Colonic mucosa (tissue), 4 donors: ENCODE measurements at regions not wholly inside any gene's neighbourhood (a gene's known extent, or its start where the extent isn't known, plus 50 kb on each side); places are given as distances from the start of the nearest gene placed in this dataset.

ENCODE experiments used
- DNase-seq: peaks from one replicate; pipeline ENCODE4 v3.0.0-alpha.2; 2020
- H3K27ac ChIP-seq: fragments of 200-600 bp; one replicate; pipeline ENCODE4 v1.8.0; 2021
- H3K27me3 ChIP-seq: fragments of 200-600 bp; one replicate; pipeline ENCODE4 v1.8.0; 2021
- H3K36me3 ChIP-seq: fragments of 200-600 bp; one replicate; pipeline ENCODE4 v1.8.0; 2021
- H3K4me1 ChIP-seq: fragments of 200-600 bp; one replicate; pipeline ENCODE4 v1.8.0; 2021; ENCODE audit warnings: mild to moderate bottlenecking
- H3K4me3 ChIP-seq: fragments of 200-600 bp; one replicate; pipeline ENCODE4 v1.8.0; 2021
- H3K9ac ChIP-seq, 2 donors: one replicate each; pipeline ENCODE4 v1.7.0; 2013; ENCODE audit warnings: control low read depth in 2 of 2, low read depth in 2 of 2, low read length in 2 of 2
- H3K9me3 ChIP-seq: fragments of 200-600 bp; one replicate; pipeline ENCODE4 v1.8.0; 2021
- CTCF ChIP-seq: fragments of 200-600 bp; IDR thresholded peaks from one replicate; pipeline ENCODE4 v1.8.0; 2022; ENCODE audit warnings: antibody characterized with exemption, mild to moderate bottlenecking
- intact Hi-C: fragments of 100-400 bp; cut with DNase I; formaldehyde crosslinking; loops from one replicate; pipeline ENCODE4 v1.14.1; 2022
- donor health status: healthy.
- donor health status: DM: no; HTN: no; CAD: no.
- donor health status: DM: no; HTN: no; CAD: no.

DNA sequence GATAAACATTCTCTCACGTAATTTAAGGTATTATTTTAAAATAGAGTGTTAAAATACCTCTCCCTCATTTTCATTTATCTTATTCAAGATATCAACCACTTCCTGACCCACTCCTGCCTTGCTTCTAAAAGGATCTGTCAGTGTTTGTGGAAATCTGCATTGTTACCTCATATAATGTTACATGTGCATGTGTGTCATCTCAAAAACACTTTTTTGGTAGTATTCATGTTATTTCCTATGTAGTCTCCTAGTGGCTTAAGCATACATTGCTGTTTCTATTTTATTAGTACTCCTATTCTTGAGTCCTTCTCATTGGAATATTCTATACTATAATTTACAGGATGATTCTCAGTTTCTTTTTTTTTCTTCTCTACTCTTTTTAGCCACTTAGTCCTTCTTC, 1360.7 kb upstream of the CELF2 start:
- H3K36me3 ChIP-seq, result no peaks in the 10 kb centered on the region
- intact Hi-C loops, result no loop called here
- no peak overlapping the region for H3K4me3 ChIP-seq
- DNase-seq, result no peak
- no peaks in the 10 kb centered on the region for H3K4me1 ChIP-seq
- no peaks in the 10 kb centered on the region for H3K9me3 ChIP-seq
- no peaks in the 10 kb centered on the region for H3K27me3 ChIP-seq
- H3K27ac ChIP-seq, result no peak overlapping the region
- no peak for TF ChIP-seq CTCF
- no peak overlapping the region for H3K9ac ChIP-seq

- no peaks in the 10 kb centered on the region for H3K36me3 ChIP-seq
- H3K9ac ChIP-seq, result no peak overlapping the region
- H3K27me3 ChIP-seq, result no peaks in the 10 kb centered on the region
- no peak for DNase-seq
- H3K27ac ChIP-seq, result no peak overlapping the region
- no peaks in the 10 kb centered on the region for H3K4me1 ChIP-seq
- intact Hi-C loops, result no loop called here
- no peaks in the 10 kb centered on the region for H3K9me3 ChIP-seq
- TF ChIP-seq CTCF, result no peak
- H3K4me3 ChIP-seq, result no peak overlapping the region
Observed at GRCh38 chr10:9657530-9657929, 1360.1 kb upstream of the CELF2 start.

DNA sequence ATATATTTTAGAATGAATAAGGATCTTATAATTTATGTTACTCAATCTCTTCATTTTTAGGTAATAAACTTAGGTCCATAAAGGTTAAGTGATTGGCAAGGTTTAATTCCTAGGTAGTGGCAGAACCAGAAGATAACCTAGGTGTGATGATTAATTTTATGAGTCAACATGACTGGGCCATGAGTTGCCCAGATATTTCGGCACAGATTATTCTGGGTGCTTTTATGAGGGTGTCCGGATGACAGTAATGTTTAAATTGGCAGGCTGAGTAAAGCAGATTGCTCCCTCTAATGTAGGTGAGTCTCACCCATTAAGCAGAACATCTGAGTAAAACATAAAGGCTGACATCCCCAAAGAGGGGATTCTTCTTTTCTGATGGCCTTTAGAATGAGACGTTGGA, 1349.3 kb upstream of the CELF2 start:
- no peak overlapping the region for H3K27ac ChIP-seq
- H3K27me3 ChIP-seq, result no peaks in the 10 kb centered on the region
- H3K9me3 ChIP-seq, result no peaks in the 10 kb centered on the region
- intact Hi-C loops, result no loop called here
- no peak for TF ChIP-seq CTCF
- no peak overlapping the region for H3K9ac ChIP-seq
- H3K4me3 ChIP-seq, result no peak overlapping the region
- no peak for DNase-seq
- no peaks in the 10 kb centered on the region for H3K36me3 ChIP-seq
- no peaks in the 10 kb centered on the region for H3K4me1 ChIP-seq

GRCh38 chr10:9670911-9671310, 1346.8 kb upstream of the CELF2 start:
- intact Hi-C loops, result no loop called here
- no peak overlapping the region for H3K4me3 ChIP-seq
- no peak for TF ChIP-seq CTCF
- H3K27me3 ChIP-seq, result no peaks in the 10 kb centered on the region
- no peaks in the 10 kb centered on the region for H3K36me3 ChIP-seq
- H3K27ac ChIP-seq, result no peak overlapping the region
- H3K9ac ChIP-seq, result no peak overlapping the region
- no peak for DNase-seq
- no peaks in the 10 kb centered on the region for H3K9me3 ChIP-seq
- no peaks in the 10 kb centered on the region for H3K4me1 ChIP-seq

DNA sequence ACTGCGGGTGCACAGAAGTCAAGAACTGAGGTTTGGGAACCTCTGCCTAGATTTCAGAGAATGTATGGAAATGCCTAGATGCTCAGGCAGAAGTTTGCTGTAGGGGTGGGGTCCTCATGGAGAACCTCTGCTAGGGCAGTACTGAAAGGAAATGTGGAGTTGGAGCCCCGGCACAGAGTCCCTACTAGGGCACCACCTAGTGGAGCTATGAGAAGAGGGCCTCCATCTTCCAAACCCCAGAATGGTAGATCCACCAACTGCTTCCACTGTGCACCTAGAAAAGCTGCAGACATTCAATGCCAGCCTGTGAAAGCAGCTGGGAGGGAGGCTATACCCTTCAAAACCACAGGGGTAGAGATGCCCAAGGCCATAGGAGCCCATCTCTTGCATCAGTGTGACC, 1336.0 kb upstream of the CELF2 start:
- DNase-seq, result no peak
- H3K27ac ChIP-seq, result no peak overlapping the region
- no peak overlapping the region for H3K9ac ChIP-seq
- H3K27me3 ChIP-seq, result no peaks in the 10 kb centered on the region
- intact Hi-C loops, result no loop called here
- TF ChIP-seq CTCF, result no peak
- H3K4me3 ChIP-seq, result no peak overlapping the region
- no peaks in the 10 kb centered on the region for H3K4me1 ChIP-seq
- H3K36me3 ChIP-seq, result no peaks in the 10 kb centered on the region
- no peaks in the 10 kb centered on the region for H3K9me3 ChIP-seq

DNA sequence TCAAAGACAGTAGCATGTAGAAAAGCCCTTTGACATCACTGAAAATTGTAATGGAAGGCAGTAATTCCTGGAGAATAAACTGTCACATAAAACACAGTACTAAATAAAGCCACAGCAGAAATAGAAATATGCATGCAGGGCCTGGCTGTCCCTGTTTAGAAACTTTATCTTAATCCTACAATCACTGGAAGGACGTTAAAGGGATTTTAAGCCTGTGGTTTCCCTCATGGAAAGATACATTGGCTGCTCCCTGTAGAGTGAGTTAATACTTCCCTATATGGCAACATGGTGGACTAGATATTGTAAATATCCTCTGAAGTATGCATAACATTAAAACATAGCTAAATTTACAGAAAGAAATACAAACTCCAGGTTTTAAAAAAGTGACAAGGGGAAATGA, 1334.9 kb upstream of the CELF2 start:
- H3K36me3 ChIP-seq, result no peaks in the 10 kb centered on the region
- no peak overlapping the region for H3K27ac ChIP-seq
- no peak for TF ChIP-seq CTCF
- intact Hi-C loops, result no loop called here
- H3K9me3 ChIP-seq, result no peaks in the 10 kb centered on the region
- no peak overlapping the region for H3K9ac ChIP-seq
- H3K27me3 ChIP-seq, result no peaks in the 10 kb centered on the region
- no peaks in the 10 kb centered on the region for H3K4me1 ChIP-seq
- DNase-seq, result no peak
- H3K4me3 ChIP-seq, result no peak overlapping the region
